HepG2 (cell line): ENCODE measurements at regions not wholly inside any gene's neighbourhood (a gene's known extent, or its start where the extent isn't known, plus 50 kb on each side); places are given as distances from the start of the nearest gene placed in this dataset.

Experiments
- DMAP1 ChIP-seq: IDR thresholded peaks from 2 replicates; pipeline ENCODE4 v1.6.1; 2016
- DNMT1 ChIP-seq: sonication (generic); formaldehyde crosslinking; IDR thresholded peaks from 2 replicates; pipeline ENCODE4 v1.5.1; 2020; ENCODE audit warnings: mild to moderate bottlenecking, missing genetic modification reagents
- ELF1 ChIP-seq: sonication (generic); formaldehyde crosslinking; IDR thresholded peaks from 2 replicates; pipeline ENCODE4 v1.4.0; 2020; ENCODE audit warnings: missing genetic modification reagents
- KDM2A ChIP-seq: sonication (generic); formaldehyde crosslinking; IDR thresholded peaks from 2 replicates; pipeline ENCODE4 v1.4.0; 2020; ENCODE audit warnings: low read depth, missing genetic modification reagents, borderline replicate concordance
- LCORL ChIP-seq, 2 experiments: fragments of 450-650 bp in 1 of 2; sonication (generic) in 1 of 2; formaldehyde crosslinking in 1 of 2; IDR thresholded peaks; 2 replicates each; pipeline versions ENCODE4 v1.5.0 to v1.6.1; 2017 to 2020; ENCODE audit warnings: antibody characterized with exemption in 1 of 2, missing genetic modification reagents in 1 of 2
- MAF1 ChIP-seq: sonication (generic); formaldehyde crosslinking; IDR thresholded peaks from 2 replicates; pipeline ENCODE4 v1.5.0; 2020; ENCODE audit warnings: missing genetic modification reagents, borderline replicate concordance
- MIER2 ChIP-seq: IDR thresholded peaks from 2 replicates; pipeline ENCODE4 v1.6.1; 2016; ENCODE audit warnings: missing biosample characterization, missing genetic modification reagents
- MXI1 ChIP-seq: IDR thresholded peaks from 3 replicates; pipeline ENCODE4 v1.6.1; 2012; ENCODE audit warnings: low read depth, low read length, inconsistent platforms, borderline replicate concordance
- SALL1 ChIP-seq: sonication (generic); formaldehyde crosslinking; IDR thresholded peaks from 2 replicates; pipeline ENCODE4 v1.8.0; 2022; ENCODE audit warnings: mild to moderate bottlenecking, missing genetic modification reagents
- SP4 ChIP-seq: sonication (generic); formaldehyde crosslinking; IDR thresholded peaks from 2 replicates; pipeline ENCODE4 v1.8.1; 2023; ENCODE audit warnings: mild to moderate bottlenecking, missing genetic modification reagents
- SRF ChIP-seq: IDR thresholded peaks from 2 replicates; pipeline ENCODE4 v1.6.1; 2011; ENCODE audit warnings: mild to moderate bottlenecking, low read depth, low read length, moderate library complexity
- TCF7L2 ChIP-seq: IDR thresholded peaks from 2 replicates; pipeline ENCODE4 v1.6.1; 2011; ENCODE audit warnings: mild to moderate bottlenecking, low read depth, low read length, moderate library complexity
- ZNF138 ChIP-seq: sonication (generic); formaldehyde crosslinking; IDR thresholded peaks from 2 replicates; pipeline ENCODE4 v1.5.0; 2020; ENCODE audit warnings: mild to moderate bottlenecking, low read depth, missing genetic modification reagents
- ZNF558 ChIP-seq: sonication (generic); formaldehyde crosslinking; IDR thresholded peaks from 2 replicates; pipeline ENCODE4 v1.9.0; 2022; ENCODE audit warnings: mild to moderate bottlenecking, missing genetic modification reagents, borderline replicate concordance
- ZNF605 ChIP-seq: sonication (generic); formaldehyde crosslinking; IDR thresholded peaks from 2 replicates; pipeline ENCODE4 v1.8.0; 2022; ENCODE audit warnings: mild to moderate bottlenecking, missing genetic modification reagents
- ZNF768 ChIP-seq: sonication (generic); formaldehyde crosslinking; IDR thresholded peaks from 2 replicates; pipeline ENCODE4 v1.4.0; 2020; ENCODE audit warnings: missing genetic modification reagents
- ZNF775 ChIP-seq: sonication (generic); formaldehyde crosslinking; IDR thresholded peaks from 2 replicates; pipeline ENCODE4 v1.4.0; 2020; ENCODE audit warnings: missing genetic modification reagents, mild to moderate bottlenecking, moderate library complexity, borderline replicate concordance
- ZNF781 ChIP-seq: sonication (generic); formaldehyde crosslinking; IDR thresholded peaks from 2 replicates; pipeline ENCODE4 v1.5.1; 2020; ENCODE audit warnings: borderline replicate concordance, mild to moderate bottlenecking, missing genetic modification reagents; ENCODE audit errors: not compliant biosample characterization
- ZNF879 ChIP-seq: sonication (generic); formaldehyde crosslinking; IDR thresholded peaks from 2 replicates; pipeline ENCODE4 v1.8.1; 2023; ENCODE audit warnings: missing genetic modification reagents
- TF ChIP-seq, protein P1 (sequence below): sonication (generic); formaldehyde crosslinking; IDR thresholded peaks from 2 replicates; pipeline ENCODE4 v1.5.1; 2020; ENCODE audit warnings: missing genetic modification reagents, mild to moderate bottlenecking, borderline replicate concordance
- TF ChIP-seq, protein P2 (sequence below): sonication (generic); formaldehyde crosslinking; IDR thresholded peaks from 2 replicates; pipeline ENCODE4 v1.8.1; 2023; ENCODE audit warnings: missing genetic modification reagents, inconsistent platforms, borderline replicate concordance
- TF ChIP-seq, protein P3 (sequence below): sonication (generic); formaldehyde crosslinking; IDR thresholded peaks from 2 replicates; pipeline ENCODE4 v1.9.0; 2021; ENCODE audit warnings: missing genetic modification reagents, borderline replicate concordance

DNA sequence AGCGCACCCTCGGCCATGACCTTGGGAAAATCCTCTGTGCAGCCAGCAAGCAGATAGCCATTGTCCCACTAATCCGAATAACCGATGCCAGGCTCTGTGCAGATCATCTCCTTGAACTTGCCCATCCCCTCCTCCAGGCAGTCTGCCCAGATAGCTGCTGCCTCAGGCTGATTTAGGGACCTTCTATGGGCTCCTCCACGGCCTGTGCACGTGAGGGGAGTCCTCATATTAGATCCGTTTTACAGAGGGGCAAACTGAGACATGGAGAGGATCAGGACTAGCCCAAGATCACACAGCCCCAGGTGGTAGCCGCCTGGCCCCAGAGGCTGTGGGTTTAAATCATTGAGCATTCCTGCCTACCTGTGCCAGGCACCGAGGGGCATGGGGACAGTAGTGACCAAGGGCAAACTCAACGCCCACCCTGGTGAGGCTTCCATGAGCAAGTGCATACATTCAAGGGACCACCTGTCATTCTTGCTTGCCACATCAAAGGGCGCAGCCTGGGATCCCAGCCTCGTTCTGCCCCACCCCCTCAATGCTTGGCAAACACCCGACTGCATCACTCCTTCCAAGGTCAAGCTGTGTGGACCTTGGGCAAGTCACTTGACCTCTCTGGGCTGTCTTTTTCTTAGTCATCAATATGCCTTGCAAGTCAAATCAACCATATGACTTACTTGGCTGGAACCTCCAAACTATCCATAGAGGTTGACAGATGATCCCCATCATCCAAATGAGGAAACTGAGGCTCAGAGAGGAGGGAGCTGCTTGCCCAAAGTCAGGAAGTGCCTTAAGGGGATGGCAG, 131.6 kb downstream of the MN1 start (continued):
- TF ChIP-seq, protein P1, sequence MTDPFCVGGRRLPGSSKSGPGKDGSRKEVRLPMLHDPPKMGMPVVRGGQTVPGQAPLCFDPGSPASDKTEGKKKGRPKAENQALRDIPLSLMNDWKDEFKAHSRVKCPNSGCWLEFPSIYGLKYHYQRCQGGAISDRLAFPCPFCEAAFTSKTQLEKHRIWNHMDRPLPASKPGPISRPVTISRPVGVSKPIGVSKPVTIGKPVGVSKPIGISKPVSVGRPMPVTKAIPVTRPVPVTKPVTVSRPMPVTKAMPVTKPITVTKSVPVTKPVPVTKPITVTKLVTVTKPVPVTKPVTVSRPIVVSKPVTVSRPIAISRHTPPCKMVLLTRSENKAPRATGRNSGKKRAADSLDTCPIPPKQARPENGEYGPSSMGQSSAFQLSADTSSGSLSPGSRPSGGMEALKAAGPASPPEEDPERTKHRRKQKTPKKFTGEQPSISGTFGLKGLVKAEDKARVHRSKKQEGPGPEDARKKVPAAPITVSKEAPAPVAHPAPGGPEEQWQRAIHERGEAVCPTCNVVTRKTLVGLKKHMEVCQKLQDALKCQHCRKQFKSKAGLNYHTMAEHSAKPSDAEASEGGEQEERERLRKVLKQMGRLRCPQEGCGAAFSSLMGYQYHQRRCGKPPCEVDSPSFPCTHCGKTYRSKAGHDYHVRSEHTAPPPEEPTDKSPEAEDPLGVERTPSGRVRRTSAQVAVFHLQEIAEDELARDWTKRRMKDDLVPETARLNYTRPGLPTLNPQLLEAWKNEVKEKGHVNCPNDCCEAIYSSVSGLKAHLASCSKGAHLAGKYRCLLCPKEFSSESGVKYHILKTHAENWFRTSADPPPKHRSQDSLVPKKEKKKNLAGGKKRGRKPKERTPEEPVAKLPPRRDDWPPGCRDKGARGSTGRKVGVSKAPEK (CRISPR knock-in tag), result no peak
- TF ChIP-seq DNMT1 (CRISPR knock-in tag) (no peak), ZNF558 (CRISPR knock-in tag) (no peak), MAF1 (CRISPR knock-in tag) (no peak), SRF (no peak), ZNF138 (CRISPR knock-in tag) (no peak), ZNF781 (CRISPR knock-in tag) (no peak), MIER2 (CRISPR knock-in tag) (no peak), ELF1 (CRISPR knock-in tag) (no peak; the same call in 1 of the 2 replicates), SP4 (CRISPR knock-in tag) (no peak), ZNF605 (no peak), DMAP1 (CRISPR knock-in tag) (no peak), KDM2A (CRISPR knock-in tag) (peak; percentile 24; the same call in 1 of the 2 replicates), ZNF768 (CRISPR knock-in tag) (peak; percentile 99), SALL1 (0 out of 2 replicates have a peak, but pooled peaks have one; percentile 19), TCF7L2 (peak; percentile 83), ZNF775 (CRISPR knock-in tag) (no peak), ZNF879 (CRISPR knock-in tag) (no peak), MXI1 (no peak), LCORL (IDR thresholded peaks at IDR 0.05) (no peak), LCORL (CRISPR knock-in tag; IDR thresholded peaks at IDR 0.05) (no peak)
- TF ChIP-seq, protein P2, sequence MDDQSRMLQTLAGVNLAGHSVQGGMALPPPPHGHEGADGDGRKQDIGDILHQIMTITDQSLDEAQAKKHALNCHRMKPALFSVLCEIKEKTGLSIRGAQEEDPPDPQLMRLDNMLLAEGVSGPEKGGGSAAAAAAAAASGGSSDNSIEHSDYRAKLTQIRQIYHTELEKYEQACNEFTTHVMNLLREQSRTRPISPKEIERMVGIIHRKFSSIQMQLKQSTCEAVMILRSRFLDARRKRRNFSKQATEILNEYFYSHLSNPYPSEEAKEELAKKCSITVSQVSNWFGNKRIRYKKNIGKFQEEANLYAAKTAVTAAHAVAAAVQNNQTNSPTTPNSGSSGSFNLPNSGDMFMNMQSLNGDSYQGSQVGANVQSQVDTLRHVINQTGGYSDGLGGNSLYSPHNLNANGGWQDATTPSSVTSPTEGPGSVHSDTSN, result no peak
- TF ChIP-seq, protein P3, sequence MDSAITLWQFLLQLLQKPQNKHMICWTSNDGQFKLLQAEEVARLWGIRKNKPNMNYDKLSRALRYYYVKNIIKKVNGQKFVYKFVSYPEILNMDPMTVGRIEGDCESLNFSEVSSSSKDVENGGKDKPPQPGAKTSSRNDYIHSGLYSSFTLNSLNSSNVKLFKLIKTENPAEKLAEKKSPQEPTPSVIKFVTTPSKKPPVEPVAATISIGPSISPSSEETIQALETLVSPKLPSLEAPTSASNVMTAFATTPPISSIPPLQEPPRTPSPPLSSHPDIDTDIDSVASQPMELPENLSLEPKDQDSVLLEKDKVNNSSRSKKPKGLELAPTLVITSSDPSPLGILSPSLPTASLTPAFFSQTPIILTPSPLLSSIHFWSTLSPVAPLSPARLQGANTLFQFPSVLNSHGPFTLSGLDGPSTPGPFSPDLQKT, result no peak
